ENCODE measurements at regions not wholly inside any gene's neighbourhood (a gene's known extent, or its start where the extent isn't known, plus 50 kb on each side); places are given as distances from the start of the nearest gene placed in this dataset.
"Not testable (repeated sequence)": the region's sequence is repeated elsewhere in the genome, so short reads cannot be mapped to it uniquely, and the experiment has no call there.

- no peak for DNase-seq
Measured at GRCh38 chr5:167290478-167290877, 1001.0 kb upstream of the WWC1 start.

- DNase-seq, result no peak
Measured at GRCh38 chr5:167294882-167295680, 996.4 kb upstream of the WWC1 start.

- DNase-seq, result no peak
Measured at GRCh38 chr5:167295681-167296005, 995.8 kb upstream of the WWC1 start.

GRCh38 chr5:167296066-167296465 is 995.4 kb upstream of the WWC1 start:
- peak; percentile 11 for DNase-seq

GRCh38 chr5:167296661-167297060 is 994.8 kb upstream of the WWC1 start:
- DNase-seq, result no peak

GRCh38 chr5:167299861-167300260 is 991.6 kb upstream of the WWC1 start:
- not testable (repeated sequence) for DNase-seq

GRCh38 chr5:167303582-167303981 is 987.9 kb upstream of the WWC1 start:
- DNase-seq, result no peak

- no peak for DNase-seq
Measured at GRCh38 chr5:167304834-167305469, 986.5 kb upstream of the WWC1 start.

GRCh38 chr5:167305591-167306213 is 985.7 kb upstream of the WWC1 start:
- no peak for DNase-seq

GRCh38 chr5:167307042-167307441 is 984.4 kb upstream of the WWC1 start:
- DNase-seq, result no peak

GRCh38 chr5:167308466-167308865 is 983.0 kb upstream of the WWC1 start:
- DNase-seq, result no peak

GRCh38 chr5:167309941-167310517 is 981.4 kb upstream of the WWC1 start:
- no peak for DNase-seq

GRCh38 chr5:167311340-167311739 is 980.1 kb upstream of the WWC1 start:
- DNase-seq, result no peak

GRCh38 chr5:167312225-167312624 is 979.2 kb upstream of the WWC1 start:
- no peak for DNase-seq

GRCh38 chr5:167315762-167316161 is 975.7 kb upstream of the WWC1 start:
- DNase-seq, result no peak

- DNase-seq, result no peak
Measured at GRCh38 chr5:167317884-167318283, 973.6 kb upstream of the WWC1 start.

GRCh38 chr5:167319243-167319642 is 972.2 kb upstream of the WWC1 start:
- DNase-seq, result no peak

GRCh38 chr5:167320019-167320418 is 971.4 kb upstream of the WWC1 start:
- no peak for DNase-seq

GRCh38 chr5:167332309-167332708 is 959.1 kb upstream of the WWC1 start:
- DNase-seq, result no peak

GRCh38 chr5:167336161-167336560 is 955.3 kb upstream of the WWC1 start:
- DNase-seq, result no peak

GRCh38 chr5:167339205-167339604 is 952.2 kb upstream of the WWC1 start:
- DNase-seq, result no peak

GRCh38 chr5:167346461-167346860 is 945.0 kb upstream of the WWC1 start:
- DNase-seq, result no peak

- no peak for DNase-seq
Measured at GRCh38 chr5:167348251-167348926, 943.1 kb upstream of the WWC1 start.

Data from midbrain (tissue), 1 donor.